Sigmoid colon (tissue), 4 donors: ENCODE measurements at regions not wholly inside any gene's neighbourhood (a gene's known extent, or its start where the extent isn't known, plus 50 kb on each side); places are given as distances from the start of the nearest gene placed in this dataset.

ENCODE experiments used
- EP300 ChIP-seq, 4 donors: sonication (generic); formaldehyde crosslinking; IDR thresholded peaks; one replicate each; pipeline ENCODE4 v1.6.1; 2017; ENCODE audit warnings: antibody characterized with exemption in 4 of 4
- POLR2AphosphoS5 ChIP-seq, 4 donors: sonication (generic); formaldehyde crosslinking; IDR thresholded peaks; one replicate each; pipeline ENCODE4 v1.6.1; 2017; ENCODE audit warnings: antibody characterized with exemption in 4 of 4
- TF ChIP-seq, protein P1 (sequence below), 4 experiments: fragments of 450-650 bp in 3 of 4; fragments of 200-600 bp in 1 of 4; IDR thresholded peaks; one replicate each; pipeline ENCODE4 v1.5.1; 2016 to 2019; ENCODE audit warnings: antibody characterized with exemption in 4 of 4, mild to moderate bottlenecking in 3 of 4, moderate library complexity in 2 of 4

DNA sequence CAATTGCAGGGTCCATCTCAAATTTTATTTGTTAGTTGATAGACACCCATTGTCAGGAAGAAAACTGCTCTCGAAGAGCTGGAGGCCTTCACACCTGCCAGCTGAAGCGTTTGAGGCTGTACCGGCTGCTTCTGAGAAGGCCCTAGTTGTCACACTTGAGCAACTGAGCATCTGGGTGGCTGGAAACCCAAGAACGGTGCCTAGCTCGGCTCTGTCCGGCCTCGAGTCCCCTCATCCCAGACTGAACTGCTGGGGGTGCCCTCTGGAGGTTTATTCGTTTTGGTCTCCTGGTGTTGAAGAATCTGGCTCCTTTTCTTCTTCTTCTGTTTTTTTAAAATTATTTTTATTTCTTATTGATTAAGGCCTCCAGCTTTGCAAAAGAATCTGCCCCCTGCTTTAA is 59.3 kb upstream of the EXOC6 start:
- TF ChIP-seq POLR2AphosphoS5 (IDR thresholded peaks at IDR 0.05), result no peak
- TF ChIP-seq EP300 (IDR thresholded peaks at IDR 0.05), result no peak
- TF ChIP-seq, protein P1, sequence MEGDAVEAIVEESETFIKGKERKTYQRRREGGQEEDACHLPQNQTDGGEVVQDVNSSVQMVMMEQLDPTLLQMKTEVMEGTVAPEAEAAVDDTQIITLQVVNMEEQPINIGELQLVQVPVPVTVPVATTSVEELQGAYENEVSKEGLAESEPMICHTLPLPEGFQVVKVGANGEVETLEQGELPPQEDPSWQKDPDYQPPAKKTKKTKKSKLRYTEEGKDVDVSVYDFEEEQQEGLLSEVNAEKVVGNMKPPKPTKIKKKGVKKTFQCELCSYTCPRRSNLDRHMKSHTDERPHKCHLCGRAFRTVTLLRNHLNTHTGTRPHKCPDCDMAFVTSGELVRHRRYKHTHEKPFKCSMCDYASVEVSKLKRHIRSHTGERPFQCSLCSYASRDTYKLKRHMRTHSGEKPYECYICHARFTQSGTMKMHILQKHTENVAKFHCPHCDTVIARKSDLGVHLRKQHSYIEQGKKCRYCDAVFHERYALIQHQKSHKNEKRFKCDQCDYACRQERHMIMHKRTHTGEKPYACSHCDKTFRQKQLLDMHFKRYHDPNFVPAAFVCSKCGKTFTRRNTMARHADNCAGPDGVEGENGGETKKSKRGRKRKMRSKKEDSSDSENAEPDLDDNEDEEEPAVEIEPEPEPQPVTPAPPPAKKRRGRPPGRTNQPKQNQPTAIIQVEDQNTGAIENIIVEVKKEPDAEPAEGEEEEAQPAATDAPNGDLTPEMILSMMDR (IDR thresholded peaks at IDR 0.05), result no peak
